SK-N-SH (cell line): ENCODE measurements at regions not wholly inside any gene's neighbourhood (a gene's known extent, or its start where the extent isn't known, plus 50 kb on each side); places are given as distances from the start of the nearest gene placed in this dataset.

ENCODE experiments used
- CTCF ChIP-seq: fragments of 200-600 bp; sonication (generic); IDR thresholded peaks from 2 replicates; pipeline ENCODE4 v1.6.1; 2017; ENCODE audit warnings: antibody characterized with exemption, mild to moderate bottlenecking, moderate library complexity
- EP300 ChIP-seq, 2 experiments: IDR thresholded peaks; 2 replicates each; pipeline versions ENCODE4 v1.4.0 to v1.6.1; 2012; ENCODE audit warnings: borderline replicate concordance in 1 of 2, low read depth in 1 of 2, low read length in 1 of 2
- EZH2phosphoT487 ChIP-seq: fragments of 200-600 bp; sonication (generic); IDR thresholded peaks from 2 replicates; pipeline ENCODE4 v1.6.1; 2017; ENCODE audit warnings: low read depth, mixed run types, mild to moderate bottlenecking, antibody characterized with exemption, moderate library complexity, borderline replicate concordance
- JUND ChIP-seq: IDR thresholded peaks from 2 replicates; pipeline ENCODE4 v1.4.0; 2012
- MAX ChIP-seq: IDR thresholded peaks from 2 replicates; pipeline ENCODE4 v1.4.0; 2012; ENCODE audit warnings: low read depth
- NFIC ChIP-seq: IDR thresholded peaks from 2 replicates; pipeline ENCODE4 v1.4.0; 2012; ENCODE audit warnings: borderline replicate concordance
- NRF1 ChIP-seq: IDR thresholded peaks from 2 replicates; pipeline ENCODE4 v1.6.1; 2012; ENCODE audit warnings: low read depth, mild to moderate bottlenecking, low read length
- POLR2AphosphoS5 ChIP-seq: IDR thresholded peaks from 2 replicates; pipeline ENCODE4 v1.6.1; 2012; ENCODE audit warnings: low read depth, low read length
- RCOR1 ChIP-seq: fragments of 150-350 bp; IDR thresholded peaks from 2 replicates; pipeline ENCODE4 v1.6.1; 2017; ENCODE audit warnings: antibody characterized with exemption, low read length
- REST ChIP-seq: IDR thresholded peaks from 2 replicates; pipeline ENCODE4 v1.6.1; 2012; ENCODE audit warnings: mild to moderate bottlenecking, low read depth, low read length, moderate library complexity
- SMC3 ChIP-seq: IDR thresholded peaks from 2 replicates; pipeline ENCODE4 v1.6.1; 2012; ENCODE audit warnings: low read depth, low read length, improper control_type of control experiment
- TCF12 ChIP-seq: IDR thresholded peaks from 2 replicates; pipeline ENCODE4 v1.4.0; 2012
- USF2 ChIP-seq: fragments of 150-350 bp; IDR thresholded peaks from 2 replicates; pipeline ENCODE4 v1.6.1; 2017; ENCODE audit warnings: antibody characterized with exemption, low read length, low read depth, borderline replicate concordance
- ZBTB33 ChIP-seq: IDR thresholded peaks from 2 replicates; pipeline ENCODE4 v1.4.0; 2012; ENCODE audit warnings: low read depth, borderline replicate concordance

GRCh38 chr3:103052236-103052830 is 617.5 kb downstream of the ZPLD1 start:
- TF ChIP-seq CTCF: no peak
- TF ChIP-seq ZBTB33: no peak
- TF ChIP-seq POLR2AphosphoS5: no peak
- no peak for TF ChIP-seq REST
- no peak for TF ChIP-seq EP300 (IDR thresholded peaks at IDR 0.05; ENCODE audit: borderline replicate concordance in 1 of 2, low read depth in 1 of 2, low read length in 1 of 2)
- TF ChIP-seq USF2: no peak
- TF ChIP-seq RCOR1: no peak
- TF ChIP-seq SMC3: no peak
- TF ChIP-seq NFIC: no peak
- TF ChIP-seq JUND: no peak
- TF ChIP-seq NRF1: no peak
- no peak for TF ChIP-seq EZH2phosphoT487
- TF ChIP-seq MAX: no peak
- TF ChIP-seq TCF12: no peak
